WTC11 (cell line): ENCODE measurements at regions not wholly inside any gene's neighbourhood (a gene's known extent, or its start where the extent isn't known, plus 50 kb on each side); places are given as distances from the start of the nearest gene placed in this dataset.

ENCODE experiments used
- ATF1 ChIP-seq: sonication (generic); formaldehyde crosslinking; IDR thresholded peaks from 2 replicates; pipeline ENCODE4 v1.8.1; 2023; ENCODE audit warnings: mild to moderate bottlenecking, moderate library complexity, missing genetic modification reagents
- CBFB ChIP-seq: sonication (generic); formaldehyde crosslinking; IDR thresholded peaks from 2 replicates; pipeline ENCODE4 v1.8.1; 2022; ENCODE audit warnings: mild to moderate bottlenecking, low read depth, missing genetic modification reagents
- CREB1 ChIP-seq: sonication (generic); formaldehyde crosslinking; IDR thresholded peaks from 2 replicates; pipeline ENCODE4 v1.8.0; 2023; ENCODE audit warnings: mild to moderate bottlenecking, missing genetic modification reagents
- E2F1 ChIP-seq: sonication (generic); formaldehyde crosslinking; IDR thresholded peaks from 2 replicates; pipeline ENCODE4 v1.8.0; 2022; ENCODE audit warnings: mild to moderate bottlenecking, missing genetic modification reagents
- FOXJ3 ChIP-seq: sonication (generic); formaldehyde crosslinking; IDR thresholded peaks from 2 replicates; pipeline ENCODE4 v1.9.0; 2021; ENCODE audit warnings: missing genetic modification reagents, mild to moderate bottlenecking, borderline replicate concordance
- FOXP1 ChIP-seq: sonication (generic); formaldehyde crosslinking; IDR thresholded peaks from 2 replicates; pipeline ENCODE4 v1.8.0; 2022; ENCODE audit warnings: missing genetic modification reagents, mild to moderate bottlenecking, moderate library complexity, borderline replicate concordance
- NFE2L1 ChIP-seq: sonication (generic); formaldehyde crosslinking; IDR thresholded peaks from 2 replicates; pipeline ENCODE4 v1.8.1; 2023; ENCODE audit warnings: missing genetic modification reagents
- NFYB ChIP-seq: sonication (generic); formaldehyde crosslinking; conservative IDR thresholded peaks from 2 replicates; pipeline ENCODE4 v1.8.0; 2022; ENCODE audit warnings: low read depth, missing genetic modification reagents
- NR2C2 ChIP-seq: sonication (generic); formaldehyde crosslinking; IDR thresholded peaks from 2 replicates; pipeline ENCODE4 v1.8.0; 2022; ENCODE audit warnings: mild to moderate bottlenecking, missing genetic modification reagents
- ZNF263 ChIP-seq: sonication (generic); formaldehyde crosslinking; IDR thresholded peaks from 2 replicates; pipeline ENCODE4 v1.8.1; 2022; ENCODE audit warnings: low read depth, mild to moderate bottlenecking, moderate library complexity, missing genetic modification reagents
- TF ChIP-seq, protein P1 (sequence below): fragments of 200-600 bp; IDR thresholded peaks from 2 replicates; pipeline ENCODE4 v1.8.0; 2022; ENCODE audit warnings: antibody characterized with exemption

GRCh38 chr1:105368446-105368845 lies 1618.7 kb downstream of the AMY1C start:
- no peak for TF ChIP-seq CBFB (CRISPR knock-in tag)
- TF ChIP-seq, protein P1, sequence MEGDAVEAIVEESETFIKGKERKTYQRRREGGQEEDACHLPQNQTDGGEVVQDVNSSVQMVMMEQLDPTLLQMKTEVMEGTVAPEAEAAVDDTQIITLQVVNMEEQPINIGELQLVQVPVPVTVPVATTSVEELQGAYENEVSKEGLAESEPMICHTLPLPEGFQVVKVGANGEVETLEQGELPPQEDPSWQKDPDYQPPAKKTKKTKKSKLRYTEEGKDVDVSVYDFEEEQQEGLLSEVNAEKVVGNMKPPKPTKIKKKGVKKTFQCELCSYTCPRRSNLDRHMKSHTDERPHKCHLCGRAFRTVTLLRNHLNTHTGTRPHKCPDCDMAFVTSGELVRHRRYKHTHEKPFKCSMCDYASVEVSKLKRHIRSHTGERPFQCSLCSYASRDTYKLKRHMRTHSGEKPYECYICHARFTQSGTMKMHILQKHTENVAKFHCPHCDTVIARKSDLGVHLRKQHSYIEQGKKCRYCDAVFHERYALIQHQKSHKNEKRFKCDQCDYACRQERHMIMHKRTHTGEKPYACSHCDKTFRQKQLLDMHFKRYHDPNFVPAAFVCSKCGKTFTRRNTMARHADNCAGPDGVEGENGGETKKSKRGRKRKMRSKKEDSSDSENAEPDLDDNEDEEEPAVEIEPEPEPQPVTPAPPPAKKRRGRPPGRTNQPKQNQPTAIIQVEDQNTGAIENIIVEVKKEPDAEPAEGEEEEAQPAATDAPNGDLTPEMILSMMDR, result no peak
- no peak for TF ChIP-seq NFE2L1 (CRISPR knock-in tag)
- TF ChIP-seq E2F1 (CRISPR knock-in tag), result no peak
- TF ChIP-seq FOXJ3 (CRISPR knock-in tag), result no peak
- TF ChIP-seq NR2C2, result no peak
- TF ChIP-seq ATF1 (CRISPR knock-in tag), result no peak
- TF ChIP-seq ZNF263, result no peak
- no peak for TF ChIP-seq FOXP1
- no peak for TF ChIP-seq NFYB (CRISPR knock-in tag)
- TF ChIP-seq CREB1 (CRISPR knock-in tag), result no peak
